ENCODE measurements at regions not wholly inside any gene's neighbourhood (a gene's known extent, or its start where the extent isn't known, plus 50 kb on each side); places are given as distances from the start of the nearest gene placed in this dataset.

GRCh38 chr2:164314148-164314547 lies 307.1 kb downstream of the GRB14 start:
- TF ChIP-seq POLR2A (IDR thresholded peaks at IDR 0.05) = no peak
- TF ChIP-seq CTCF (IDR thresholded peaks at IDR 0.05) = no peak
- no peak for TF ChIP-seq EP300 (IDR thresholded peaks at IDR 0.05)
